ENCODE measurements at regions not wholly inside any gene's neighbourhood (a gene's known extent, or its start where the extent isn't known, plus 50 kb on each side); places are given as distances from the start of the nearest gene placed in this dataset.

DNA sequence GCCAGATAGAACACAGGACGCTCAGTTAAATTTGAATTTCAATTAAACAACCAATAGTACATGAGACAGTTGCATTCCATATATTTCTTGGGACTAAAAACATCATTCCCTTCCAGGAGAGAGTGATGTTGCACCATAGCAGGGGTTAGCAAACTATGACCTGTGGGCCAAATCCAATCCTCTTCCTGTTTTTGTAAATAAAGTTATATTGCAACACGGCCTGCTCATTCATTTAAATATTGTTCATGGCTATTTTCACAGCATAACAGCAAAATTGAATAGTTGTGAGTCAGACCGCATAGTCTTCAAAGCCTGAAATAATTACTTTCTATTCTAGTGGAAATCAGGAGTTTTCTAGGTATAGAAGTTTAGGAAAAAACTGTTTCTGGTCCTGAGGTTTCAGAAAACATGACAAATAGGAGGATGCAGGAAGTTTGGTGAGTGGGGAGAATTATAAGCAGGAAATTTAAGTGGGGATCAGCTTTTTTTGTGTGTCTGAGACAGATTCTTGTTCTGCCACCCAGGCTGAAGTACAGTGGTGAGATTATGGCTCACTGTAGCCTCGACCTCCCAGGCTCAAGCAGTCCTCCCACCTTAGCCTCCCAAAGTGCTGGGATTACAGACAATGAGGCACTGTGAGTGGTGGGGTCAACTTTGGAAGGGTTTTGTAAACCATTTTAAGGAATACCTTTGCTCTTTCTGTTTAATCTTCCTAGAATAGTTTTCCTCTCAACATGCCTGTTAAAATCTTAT, 131.5 kb downstream of the SOCS6 start:
- H3K9me3 ChIP-seq (ENCODE audit: control insufficient read depth, low read depth, low read length), result no peaks in the 10 kb centered on the region
- H3K4me2 ChIP-seq (ENCODE audit: control insufficient read depth, extremely low read depth, insufficient read depth, low read depth, low read length), result no peak overlapping the region
- no peaks in the 10 kb centered on the region for H3K9me1 ChIP-seq (ENCODE audit: control insufficient read depth, extremely low read depth, insufficient read depth, low read length)
- H3K9ac ChIP-seq (ENCODE audit: control insufficient read depth, extremely low read depth, insufficient read depth, low read length), result no peak overlapping the region
- H3K27ac ChIP-seq (ENCODE audit: control insufficient read depth, insufficient read depth, low read length), result no peak overlapping the region
- H3K36me3 ChIP-seq (ENCODE audit: control insufficient read depth in 2 of 2, extremely low read depth in 1 of 2, insufficient read depth in 2 of 2, low read length in 2 of 2), result no peaks in the 10 kb centered on the region
- no peaks in the 10 kb centered on the region for H3K79me2 ChIP-seq (ENCODE audit: control insufficient read depth, insufficient read depth, low read length)
- no peaks in the 10 kb centered on the region for H4K20me1 ChIP-seq (ENCODE audit: control insufficient read depth, extremely low read depth, insufficient read depth, low read length)
- DNase-seq (ENCODE audit: low read depth, low spot score) (no peak), FAIRE-seq (no peak)
- dilution Hi-C loops (cut with MboI; ENCODE audit: extremely low pct_ligation_motif_present, low sequenced_read_pairs), result no loop called here
- H3K4me1 ChIP-seq (ENCODE audit: control insufficient read depth, extremely low read depth, insufficient read depth, low read length), result peaks cover 46% of the 10 kb centered on the region
- no peaks in the 10 kb centered on the region for H3K27me3 ChIP-seq (ENCODE audit: control insufficient read depth, extremely low read depth, insufficient read depth, low read length)
- H2AFZ ChIP-seq (ENCODE audit: control insufficient read depth, low read length), result no peak overlapping the region
- H3K4me3 ChIP-seq (ENCODE audit: control insufficient read depth in 2 of 3, extremely low read depth in 1 of 3, insufficient read depth in 2 of 3, low read depth in 1 of 3, low read length in 3 of 3), result no peak overlapping the region
- TF ChIP-seq EZH2 (IDR thresholded peaks at IDR 0.05; ENCODE audit: low read length), result no peak
- TF ChIP-seq, protein P1, sequence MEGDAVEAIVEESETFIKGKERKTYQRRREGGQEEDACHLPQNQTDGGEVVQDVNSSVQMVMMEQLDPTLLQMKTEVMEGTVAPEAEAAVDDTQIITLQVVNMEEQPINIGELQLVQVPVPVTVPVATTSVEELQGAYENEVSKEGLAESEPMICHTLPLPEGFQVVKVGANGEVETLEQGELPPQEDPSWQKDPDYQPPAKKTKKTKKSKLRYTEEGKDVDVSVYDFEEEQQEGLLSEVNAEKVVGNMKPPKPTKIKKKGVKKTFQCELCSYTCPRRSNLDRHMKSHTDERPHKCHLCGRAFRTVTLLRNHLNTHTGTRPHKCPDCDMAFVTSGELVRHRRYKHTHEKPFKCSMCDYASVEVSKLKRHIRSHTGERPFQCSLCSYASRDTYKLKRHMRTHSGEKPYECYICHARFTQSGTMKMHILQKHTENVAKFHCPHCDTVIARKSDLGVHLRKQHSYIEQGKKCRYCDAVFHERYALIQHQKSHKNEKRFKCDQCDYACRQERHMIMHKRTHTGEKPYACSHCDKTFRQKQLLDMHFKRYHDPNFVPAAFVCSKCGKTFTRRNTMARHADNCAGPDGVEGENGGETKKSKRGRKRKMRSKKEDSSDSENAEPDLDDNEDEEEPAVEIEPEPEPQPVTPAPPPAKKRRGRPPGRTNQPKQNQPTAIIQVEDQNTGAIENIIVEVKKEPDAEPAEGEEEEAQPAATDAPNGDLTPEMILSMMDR (optimal IDR thresholded peaks at IDR 0.05 in 1 of 3, IDR thresholded peaks at IDR 0.05 in 1 of 3, conservative IDR thresholded peaks at IDR 0.05 in 1 of 3; ENCODE audit: extremely low read depth in 1 of 3, insufficient read depth in 2 of 3, low read length in 3 of 3), result no peak

GRCh38 chr18:70419526-70419925, 130.7 kb downstream of the SOCS6 start:
- Histone ChIP-seq H3K79me2 (ENCODE audit: control insufficient read depth, insufficient read depth, low read length) (no peaks in the 10 kb centered on the region), H4K20me1 (ENCODE audit: control insufficient read depth, extremely low read depth, insufficient read depth, low read length) (no peaks in the 10 kb centered on the region), H3K27me3 (ENCODE audit: control insufficient read depth, extremely low read depth, insufficient read depth, low read length) (no peaks in the 10 kb centered on the region), H3K9me3 (ENCODE audit: control insufficient read depth, low read depth, low read length) (no peaks in the 10 kb centered on the region), H3K4me2 (ENCODE audit: control insufficient read depth, extremely low read depth, insufficient read depth, low read depth, low read length) (no peak overlapping the region), H3K4me1 (ENCODE audit: control insufficient read depth, extremely low read depth, insufficient read depth, low read length) (peaks cover 48% of the 10 kb centered on the region), H3K4me3 (ENCODE audit: control insufficient read depth in 2 of 3, extremely low read depth in 1 of 3, insufficient read depth in 2 of 3, low read depth in 1 of 3, low read length in 3 of 3) (no peak overlapping the region), H3K36me3 (ENCODE audit: control insufficient read depth in 2 of 2, extremely low read depth in 1 of 2, insufficient read depth in 2 of 2, low read length in 2 of 2) (no peaks in the 10 kb centered on the region), H3K9me1 (ENCODE audit: control insufficient read depth, extremely low read depth, insufficient read depth, low read length) (no peaks in the 10 kb centered on the region), H3K27ac (ENCODE audit: control insufficient read depth, insufficient read depth, low read length) (no peak overlapping the region), H3K9ac (ENCODE audit: control insufficient read depth, extremely low read depth, insufficient read depth, low read length) (no peak overlapping the region), H2AFZ (ENCODE audit: control insufficient read depth, low read length) (no peak overlapping the region)
- FAIRE-seq (no peak), DNase-seq (ENCODE audit: low read depth, low spot score) (no peak)
- TF ChIP-seq EZH2 (IDR thresholded peaks at IDR 0.05; ENCODE audit: low read length), result no peak
- TF ChIP-seq, protein P1 (optimal IDR thresholded peaks at IDR 0.05 in 1 of 3, IDR thresholded peaks at IDR 0.05 in 1 of 3, conservative IDR thresholded peaks at IDR 0.05 in 1 of 3; ENCODE audit: extremely low read depth in 1 of 3, insufficient read depth in 2 of 3, low read length in 3 of 3), result no peak
- dilution Hi-C loops (cut with MboI; ENCODE audit: extremely low pct_ligation_motif_present, low sequenced_read_pairs), result no loop called here
